B cell (primary cell): ENCODE measurements at regions not wholly inside any gene's neighbourhood (a gene's known extent, or its start where the extent isn't known, plus 50 kb on each side); places are given as distances from the start of the nearest gene placed in this dataset.

Source experiments
- ATAC-seq: fragments of 200-7000 bp; cut with Tn5 transposase; one replicate; pipeline ENCODE4 v1.10.0; 2021; ENCODE audit warnings: low read depth, mild to moderate bottlenecking, moderate number of reproducible peaks, moderate library complexity
- CTCF ChIA-PET: fragments of 350-600 bp; sonication (Branson Sonifier 250); formaldehyde crosslinking; loops from one replicate; lab custom pipeline; 2021; ENCODE audit warnings: antibody characterized with exemption, inconsistent platforms; lab: Charles Lee
- POLR2A ChIA-PET: fragments of 350-600 bp; sonication (Branson Sonifier 250); formaldehyde crosslinking; loops from one replicate; lab custom pipeline; 2021; ENCODE audit warnings: antibody characterized with exemption; lab: Charles Lee
- DNase-seq: peaks from one replicate; pipeline ENCODE4 v3.0.0; 2013
- H2AFZ ChIP-seq: 2 replicates; pipeline ENCODE4 v1.6.1; 2012; ENCODE audit warnings: mild to moderate bottlenecking, low read depth, low read length; ENCODE audit not compliant: insufficient read depth, poor library complexity, severe bottlenecking
- H3K27ac ChIP-seq, 2 donors: 1 replicate in 1 of 2; 2 replicates in 1 of 2; pipeline ENCODE4 v1.5.1; 2012 to 2013; ENCODE audit warnings: low read length in 2 of 2, mild to moderate bottlenecking in 2 of 2, moderate library complexity in 1 of 2
- H3K27me3 ChIP-seq, 4 experiments: fragments of 200-600 bp in 1 of 4; sonication (generic) in 1 of 4; replicated peaks in 1 of 4; 1 replicate in 2 of 4; 2 replicates in 2 of 4; pipeline versions ENCODE4 v1.6.1 to v1.7.0; 2013 to 2016; ENCODE audit warnings: low read length in 3 of 4, mild to moderate bottlenecking in 2 of 4, mixed read lengths in 1 of 4, moderate library complexity in 1 of 4; ENCODE audit not compliant: insufficient read depth in 4 of 4, control insufficient read depth in 3 of 4; ENCODE audit errors: control extremely low read depth in 1 of 4
- H3K36me3 ChIP-seq, 2 experiments: replicated peaks in 1 of 2; 1 replicate in 1 of 2; 2 replicates in 1 of 2; pipeline versions ENCODE4 v1.6.1 to v1.7.1; 2013; ENCODE audit warnings: low read length in 1 of 2; ENCODE audit not compliant: insufficient read depth in 2 of 2, control insufficient read depth in 1 of 2; ENCODE audit errors: control extremely low read depth in 1 of 2, extremely low read depth in 1 of 2
- H3K4me1 ChIP-seq, 2 donors: fragments of 200-600 bp in 1 of 2; sonication (generic) in 1 of 2; 1 replicate in 1 of 2; 2 replicates in 1 of 2; pipeline versions ENCODE4 v1.5.1 to v1.6.1; 2013 to 2017; ENCODE audit warnings: low read length in 2 of 2; ENCODE audit not compliant: control insufficient read depth in 2 of 2, insufficient read depth in 2 of 2
- H3K4me2 ChIP-seq: replicated peaks from 2 replicates; pipeline ENCODE3; 2012; ENCODE audit warnings: mild to moderate bottlenecking, low read depth, low read length; ENCODE audit not compliant: poor library complexity, severe bottlenecking
- H3K4me3 ChIP-seq, 5 experiments: fragments of 200-600 bp in 1 of 5; sonication (generic) in 1 of 5; 1 replicate in 3 of 5; 2 replicates in 2 of 5; pipeline versions ENCODE4 v1.5.1 to v1.7.0; 2011 to 2016; ENCODE audit warnings: low read length in 4 of 5, mild to moderate bottlenecking in 4 of 5, low read depth in 2 of 5, control low read depth in 1 of 5, moderate library complexity in 1 of 5; ENCODE audit not compliant: insufficient read depth in 1 of 5; ENCODE audit errors: control extremely low read depth in 1 of 5, extremely low read depth in 1 of 5
- H3K79me2 ChIP-seq: fragments of 200-600 bp; sonication (generic); one replicate; pipeline ENCODE4 v1.6.0; 2016; ENCODE audit warnings: low read length; ENCODE audit not compliant: control insufficient read depth, insufficient read depth
- H3K9ac ChIP-seq: fragments of 200-600 bp; sonication (generic); 2 replicates; pipeline ENCODE4 v1.6.1; 2017; ENCODE audit warnings: mild to moderate bottlenecking, low read length, moderate library complexity
- H3K9me3 ChIP-seq, 3 donors: one replicate each; pipeline versions ENCODE4 v1.6.1 to v1.7.1; 2013; ENCODE audit warnings: low read length in 2 of 3; ENCODE audit not compliant: control insufficient read depth in 2 of 3, insufficient read depth in 1 of 3; ENCODE audit errors: control extremely low read depth in 1 of 3
- H4K20me1 ChIP-seq: 2 replicates; pipeline ENCODE4 v1.6.0; 2012; ENCODE audit warnings: mild to moderate bottlenecking, low read length; ENCODE audit not compliant: insufficient read depth, control insufficient read depth, poor library complexity, severe bottlenecking
- H3K27ac Mint-ChIP-seq: one replicate; pipeline ENCODE4 v1.8.0; 2021; ENCODE audit warnings: mixed read lengths
- H3K27me3 Mint-ChIP-seq: one replicate; pipeline ENCODE4 v1.8.0; 2021; ENCODE audit warnings: mixed read lengths
- H3K4me1 Mint-ChIP-seq: one replicate; pipeline ENCODE4 v1.8.0; 2021; ENCODE audit warnings: mixed read lengths
- H3K4me3 Mint-ChIP-seq: one replicate; pipeline ENCODE4 v1.8.0; 2021; ENCODE audit warnings: mixed read lengths
- H3K9me3 Mint-ChIP-seq: one replicate; pipeline ENCODE4 v1.8.0; 2022; ENCODE audit warnings: mixed read lengths; ENCODE audit not compliant: insufficient read depth
- EZH2 ChIP-seq: IDR thresholded peaks from 2 replicates; pipeline ENCODE4 v1.6.1; 2012; ENCODE audit warnings: borderline replicate concordance, low read depth, mild to moderate bottlenecking, moderate library complexity, low read length; ENCODE audit not compliant: insufficient read depth, poor library complexity, severe bottlenecking
- WGBS: methylation state at CpG from one replicate; pipeline ENCODE4 v1.1.5; 2013; ENCODE audit warnings: missing lambda C conversion rate; ENCODE audit not compliant: insufficient coverage; 5-methylcytosine and 5-hydroxymethylcytosine counted together
- intact Hi-C: fragments of 100-400 bp; cut with micrococcal nuclease; formaldehyde crosslinking; loops from one replicate; pipeline ENCODE4 v1.10.0; 2022
- TF ChIP-seq, protein P1 (sequence below): fragments of 200-600 bp; IDR thresholded peaks from one replicate; pipeline ENCODE4 v1.8.0; 2022; ENCODE audit warnings: antibody characterized with exemption, mild to moderate bottlenecking

DNA sequence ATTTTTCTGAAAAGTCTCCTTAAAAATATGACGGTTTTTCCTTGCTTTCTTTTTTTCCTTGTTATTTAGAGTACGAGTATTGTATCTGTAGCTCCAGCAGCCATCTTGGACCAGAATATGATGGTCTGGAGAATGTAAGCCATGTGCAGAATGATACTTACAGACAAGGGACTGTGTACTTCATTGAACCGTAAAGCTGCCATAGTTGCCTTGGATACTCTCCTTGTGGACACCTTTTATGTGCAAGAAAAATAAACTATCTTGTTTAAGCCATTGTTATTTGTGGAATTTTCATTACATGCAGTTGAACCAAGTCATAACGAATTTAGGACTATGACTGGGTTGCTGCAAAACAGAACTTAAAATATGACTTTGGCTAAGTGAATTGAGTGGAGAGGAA lies 485.8 kb upstream of the CITED2 start:
- CTCF ChIA-PET = no interaction called here
- Histone ChIP-seq H3K27me3 (no peaks in the 10 kb centered on the region), H3K79me2 (no peaks in the 10 kb centered on the region), H4K20me1 (no peaks in the 10 kb centered on the region), H3K9me3 (no peaks in the 10 kb centered on the region), H3K4me2 (no peak overlapping the region), H3K4me1 (no peaks in the 10 kb centered on the region), H3K27ac (no peak overlapping the region), H3K4me3 (no peak overlapping the region), H2AFZ (no peak overlapping the region), H3K36me3 (no peaks in the 10 kb centered on the region), H3K9ac (no peak overlapping the region)
- ATAC-seq (no peak), DNase-seq (no peak)
- WGBS = 95% methylated on average over 3 of the region's 4 CpGs
- H3K4me1 Mint-ChIP-seq = no peaks in the 10 kb centered on the region
- intact Hi-C loops = no loop called here
- H3K27me3 Mint-ChIP-seq = no peaks in the 10 kb centered on the region
- no peak overlapping the region for H3K4me3 Mint-ChIP-seq
- H3K27ac Mint-ChIP-seq = no peak overlapping the region
- POLR2A ChIA-PET = no interaction called here
- no peaks in the 10 kb centered on the region for H3K9me3 Mint-ChIP-seq
- no peak for TF ChIP-seq EZH2
- TF ChIP-seq, protein P1, sequence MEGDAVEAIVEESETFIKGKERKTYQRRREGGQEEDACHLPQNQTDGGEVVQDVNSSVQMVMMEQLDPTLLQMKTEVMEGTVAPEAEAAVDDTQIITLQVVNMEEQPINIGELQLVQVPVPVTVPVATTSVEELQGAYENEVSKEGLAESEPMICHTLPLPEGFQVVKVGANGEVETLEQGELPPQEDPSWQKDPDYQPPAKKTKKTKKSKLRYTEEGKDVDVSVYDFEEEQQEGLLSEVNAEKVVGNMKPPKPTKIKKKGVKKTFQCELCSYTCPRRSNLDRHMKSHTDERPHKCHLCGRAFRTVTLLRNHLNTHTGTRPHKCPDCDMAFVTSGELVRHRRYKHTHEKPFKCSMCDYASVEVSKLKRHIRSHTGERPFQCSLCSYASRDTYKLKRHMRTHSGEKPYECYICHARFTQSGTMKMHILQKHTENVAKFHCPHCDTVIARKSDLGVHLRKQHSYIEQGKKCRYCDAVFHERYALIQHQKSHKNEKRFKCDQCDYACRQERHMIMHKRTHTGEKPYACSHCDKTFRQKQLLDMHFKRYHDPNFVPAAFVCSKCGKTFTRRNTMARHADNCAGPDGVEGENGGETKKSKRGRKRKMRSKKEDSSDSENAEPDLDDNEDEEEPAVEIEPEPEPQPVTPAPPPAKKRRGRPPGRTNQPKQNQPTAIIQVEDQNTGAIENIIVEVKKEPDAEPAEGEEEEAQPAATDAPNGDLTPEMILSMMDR = no peak

DNA sequence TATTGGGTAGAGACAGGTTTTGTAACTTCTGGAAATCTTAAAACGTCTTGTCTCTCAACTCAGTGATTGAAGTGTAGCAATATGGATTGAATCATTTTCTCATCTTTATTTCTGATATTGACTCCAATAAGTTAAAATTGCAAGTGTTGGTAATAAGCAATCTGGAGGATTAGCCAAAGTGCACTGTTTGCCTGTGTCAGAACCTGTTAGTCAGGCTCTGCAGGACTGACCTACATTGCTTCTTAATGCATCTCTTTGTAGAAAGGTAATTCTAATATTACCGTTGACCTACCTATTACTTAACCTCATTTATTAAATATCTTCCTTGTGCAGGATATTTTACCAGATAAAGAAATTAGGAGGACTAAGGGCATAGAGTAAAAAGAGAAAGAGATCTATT lies 484.0 kb upstream of the CITED2 start:
- POLR2A ChIA-PET = no interaction called here
- Histone ChIP-seq H3K27ac (no peak overlapping the region), H3K9ac (no peak overlapping the region), H3K9me3 (no peaks in the 10 kb centered on the region), H3K4me2 (no peak overlapping the region), H3K79me2 (no peaks in the 10 kb centered on the region), H3K4me3 (no peak overlapping the region), H3K36me3 (no peaks in the 10 kb centered on the region), H2AFZ (no peak overlapping the region), H3K27me3 (no peaks in the 10 kb centered on the region), H4K20me1 (no peaks in the 10 kb centered on the region), H3K4me1 (no peaks in the 10 kb centered on the region)
- no peak overlapping the region for H3K4me3 Mint-ChIP-seq
- no peaks in the 10 kb centered on the region for H3K27me3 Mint-ChIP-seq
- intact Hi-C loops = no loop called here
- no CpG with 5 or more reads among the region's 2 CpGs for WGBS
- H3K9me3 Mint-ChIP-seq = no peaks in the 10 kb centered on the region
- no peaks in the 10 kb centered on the region for H3K4me1 Mint-ChIP-seq
- ATAC-seq (no peak), DNase-seq (no peak)
- CTCF ChIA-PET = no interaction called here
- TF ChIP-seq, protein P1 = no peak
- no peak for TF ChIP-seq EZH2
- H3K27ac Mint-ChIP-seq = no peak overlapping the region
